ENCODE measurements at regions not wholly inside any gene's neighbourhood (a gene's known extent, or its start where the extent isn't known, plus 50 kb on each side); places are given as distances from the start of the nearest gene placed in this dataset.
"Not testable (repeated sequence)": the region's sequence is repeated elsewhere in the genome, so short reads cannot be mapped to it uniquely, and the experiment has no call there.

- not testable (repeated sequence) for TF ChIP-seq CTCF (conservative IDR thresholded peaks at IDR 0.05; ENCODE audit: low read depth, low read length); EZH2 (IDR thresholded peaks at IDR 0.05; ENCODE audit: low read length, unreplicated experiment)
Measured at GRCh38 chr3:174587137-174587536, 272.0 kb upstream of the NAALADL2 start.
